Chondrocyte (in vitro differentiated cells): ENCODE measurements at regions not wholly inside any gene's neighbourhood (a gene's known extent, or its start where the extent isn't known, plus 50 kb on each side); places are given as distances from the start of the nearest gene placed in this dataset.

Source experiments
- DNase-seq: peaks from one replicate; pipeline ENCODE4 v3.0.0; 2021; ENCODE audit warnings: mixed read lengths, low spot score
- H3K27ac Mint-ChIP-seq: one replicate; pipeline ENCODE4 v1.8.0; 2021; ENCODE audit warnings: mild to moderate bottlenecking, moderate library complexity, mixed read lengths; ENCODE audit not compliant: unreplicated experiment
- H3K27me3 Mint-ChIP-seq: 2 replicates; pipeline ENCODE4 v1.8.0; 2021; ENCODE audit warnings: low read depth, mixed read lengths
- H3K36me3 Mint-ChIP-seq: 2 replicates; pipeline ENCODE4 v1.8.0; 2021; ENCODE audit warnings: low read depth, mixed read lengths
- H3K4me1 Mint-ChIP-seq: 2 replicates; pipeline ENCODE4 v1.8.0; 2021; ENCODE audit warnings: low read depth, mild to moderate bottlenecking, mixed read lengths
- H3K4me3 Mint-ChIP-seq: one replicate; pipeline ENCODE4 v1.8.0; 2021; ENCODE audit warnings: mild to moderate bottlenecking, moderate library complexity, mixed read lengths; ENCODE audit not compliant: unreplicated experiment
- H3K9me3 Mint-ChIP-seq: 2 replicates; pipeline ENCODE4 v1.8.0; 2021; ENCODE audit warnings: low read depth, mixed read lengths
- CTCF ChIP-seq: fragments of 200-600 bp; sonication (generic); IDR thresholded peaks from 2 replicates; pipeline ENCODE4 v1.5.0; 2021; ENCODE audit warnings: antibody characterized with exemption, mild to moderate bottlenecking, moderate library complexity

GRCh38 chr7:53684693-53685092 lies 649.3 kb downstream of the POM121L12 start:
- no peak overlapping the region for H3K4me3 Mint-ChIP-seq
- H3K27ac Mint-ChIP-seq: no peak overlapping the region
- H3K9me3 Mint-ChIP-seq: no peaks in the 10 kb centered on the region
- no peaks in the 10 kb centered on the region for H3K27me3 Mint-ChIP-seq
- no peak for TF ChIP-seq CTCF
- H3K36me3 Mint-ChIP-seq: no peaks in the 10 kb centered on the region
- no peak for DNase-seq
- no peaks in the 10 kb centered on the region for H3K4me1 Mint-ChIP-seq

- H3K27me3 Mint-ChIP-seq: no peaks in the 10 kb centered on the region
- H3K9me3 Mint-ChIP-seq: no peaks in the 10 kb centered on the region
- no peak for TF ChIP-seq CTCF
- no peak overlapping the region for H3K27ac Mint-ChIP-seq
- H3K4me3 Mint-ChIP-seq: no peak overlapping the region
- no peaks in the 10 kb centered on the region for H3K4me1 Mint-ChIP-seq
- DNase-seq: no peak
- H3K36me3 Mint-ChIP-seq: no peaks in the 10 kb centered on the region
Observed at GRCh38 chr7:53690411-53690810, 655.0 kb downstream of the POM121L12 start.

GRCh38 chr7:53697913-53698312 lies 662.5 kb downstream of the POM121L12 start:
- TF ChIP-seq CTCF: no peak
- Mint-ChIP-seq H3K36me3 (no peaks in the 10 kb centered on the region), H3K27me3 (no peaks in the 10 kb centered on the region), H3K4me1 (no peaks in the 10 kb centered on the region), H3K9me3 (no peaks in the 10 kb centered on the region), H3K4me3 (no peak overlapping the region), H3K27ac (no peak overlapping the region)
- no peak for DNase-seq

GRCh38 chr7:53699215-53699837 lies 663.9 kb downstream of the POM121L12 start:
- no peaks in the 10 kb centered on the region for H3K4me1 Mint-ChIP-seq
- H3K27ac Mint-ChIP-seq: no peak overlapping the region
- no peak for DNase-seq
- no peak for TF ChIP-seq CTCF
- no peaks in the 10 kb centered on the region for H3K27me3 Mint-ChIP-seq
- H3K36me3 Mint-ChIP-seq: no peaks in the 10 kb centered on the region
- H3K9me3 Mint-ChIP-seq: no peaks in the 10 kb centered on the region
- no peak overlapping the region for H3K4me3 Mint-ChIP-seq

GRCh38 chr7:53719122-53719521 lies 683.7 kb downstream of the POM121L12 start:
- DNase-seq: no peak
- no peak overlapping the region for H3K4me3 Mint-ChIP-seq
- H3K9me3 Mint-ChIP-seq: peaks cover 7% of the 10 kb centered on the region
- no peaks in the 10 kb centered on the region for H3K27me3 Mint-ChIP-seq
- TF ChIP-seq CTCF: no peak
- H3K36me3 Mint-ChIP-seq: no peaks in the 10 kb centered on the region
- H3K27ac Mint-ChIP-seq: no peak overlapping the region
- H3K4me1 Mint-ChIP-seq: no peaks in the 10 kb centered on the region
